Retinal pigment epithelial cell (primary cell): ENCODE measurements at regions not wholly inside any gene's neighbourhood (a gene's known extent, or its start where the extent isn't known, plus 50 kb on each side); places are given as distances from the start of the nearest gene placed in this dataset.

Experiments used
- DNase-seq: peaks from one replicate; pipeline ENCODE4 v3.0.0-alpha.2; 2010; ENCODE audit warnings: low read depth
- H3K4me3 ChIP-seq: 2 replicates; pipeline ENCODE4 v1.5.1; 2011; ENCODE audit warnings: mild to moderate bottlenecking, low read length, control low read depth, moderate library complexity
- TF ChIP-seq, protein P1 (sequence below): conservative IDR thresholded peaks from 2 replicates; pipeline ENCODE4 v1.5.1; 2011; ENCODE audit warnings: low read depth, low read length, control low read depth, inconsistent platforms

DNA sequence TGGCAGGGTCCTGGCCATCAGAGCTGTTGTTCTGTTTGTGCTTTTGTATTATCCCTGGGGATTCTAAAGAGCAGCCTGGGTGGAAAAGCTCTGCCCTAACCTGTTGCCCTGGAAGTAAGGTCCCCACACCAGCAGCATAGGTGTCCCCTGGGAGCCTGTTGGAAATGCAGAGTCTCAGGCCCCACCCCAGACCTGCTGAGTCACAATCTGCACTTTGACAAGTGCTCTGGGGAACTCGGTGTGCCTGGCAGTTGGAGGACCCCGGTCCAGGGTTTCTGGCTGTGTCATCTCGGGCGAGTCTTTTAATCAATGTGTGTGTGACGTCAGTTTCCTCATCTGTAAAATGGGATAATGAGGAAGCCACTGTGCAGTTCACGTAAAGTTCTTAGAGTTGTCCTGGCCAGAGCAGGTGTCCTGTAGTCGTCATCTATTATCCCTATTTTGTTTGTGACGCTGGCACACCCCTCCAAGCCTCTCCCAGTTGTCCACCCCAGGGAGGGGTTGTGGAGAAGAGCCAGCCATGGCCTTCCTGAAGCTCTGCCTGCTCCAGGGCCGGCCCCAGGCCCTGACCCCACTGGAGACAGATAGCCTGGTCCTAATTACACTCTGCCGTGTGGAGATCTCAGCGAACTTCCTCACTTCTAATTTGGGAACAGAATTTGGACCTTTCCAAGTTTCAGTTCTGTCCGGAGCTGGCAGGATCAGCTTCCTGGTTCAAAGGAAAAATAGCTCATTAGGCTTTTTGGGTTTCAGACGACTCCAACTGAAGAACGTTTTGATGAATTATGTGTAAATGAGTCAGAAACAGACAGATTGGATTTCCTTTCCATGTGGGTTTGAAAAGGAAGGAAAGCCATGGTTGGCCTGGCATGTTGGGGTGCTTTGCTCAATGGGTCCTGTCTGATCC, 295.7 kb upstream of the FOXF1 start:
- TF ChIP-seq, protein P1, sequence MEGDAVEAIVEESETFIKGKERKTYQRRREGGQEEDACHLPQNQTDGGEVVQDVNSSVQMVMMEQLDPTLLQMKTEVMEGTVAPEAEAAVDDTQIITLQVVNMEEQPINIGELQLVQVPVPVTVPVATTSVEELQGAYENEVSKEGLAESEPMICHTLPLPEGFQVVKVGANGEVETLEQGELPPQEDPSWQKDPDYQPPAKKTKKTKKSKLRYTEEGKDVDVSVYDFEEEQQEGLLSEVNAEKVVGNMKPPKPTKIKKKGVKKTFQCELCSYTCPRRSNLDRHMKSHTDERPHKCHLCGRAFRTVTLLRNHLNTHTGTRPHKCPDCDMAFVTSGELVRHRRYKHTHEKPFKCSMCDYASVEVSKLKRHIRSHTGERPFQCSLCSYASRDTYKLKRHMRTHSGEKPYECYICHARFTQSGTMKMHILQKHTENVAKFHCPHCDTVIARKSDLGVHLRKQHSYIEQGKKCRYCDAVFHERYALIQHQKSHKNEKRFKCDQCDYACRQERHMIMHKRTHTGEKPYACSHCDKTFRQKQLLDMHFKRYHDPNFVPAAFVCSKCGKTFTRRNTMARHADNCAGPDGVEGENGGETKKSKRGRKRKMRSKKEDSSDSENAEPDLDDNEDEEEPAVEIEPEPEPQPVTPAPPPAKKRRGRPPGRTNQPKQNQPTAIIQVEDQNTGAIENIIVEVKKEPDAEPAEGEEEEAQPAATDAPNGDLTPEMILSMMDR = no peak
- no peak for DNase-seq
- no peak overlapping the region for H3K4me3 ChIP-seq

DNA sequence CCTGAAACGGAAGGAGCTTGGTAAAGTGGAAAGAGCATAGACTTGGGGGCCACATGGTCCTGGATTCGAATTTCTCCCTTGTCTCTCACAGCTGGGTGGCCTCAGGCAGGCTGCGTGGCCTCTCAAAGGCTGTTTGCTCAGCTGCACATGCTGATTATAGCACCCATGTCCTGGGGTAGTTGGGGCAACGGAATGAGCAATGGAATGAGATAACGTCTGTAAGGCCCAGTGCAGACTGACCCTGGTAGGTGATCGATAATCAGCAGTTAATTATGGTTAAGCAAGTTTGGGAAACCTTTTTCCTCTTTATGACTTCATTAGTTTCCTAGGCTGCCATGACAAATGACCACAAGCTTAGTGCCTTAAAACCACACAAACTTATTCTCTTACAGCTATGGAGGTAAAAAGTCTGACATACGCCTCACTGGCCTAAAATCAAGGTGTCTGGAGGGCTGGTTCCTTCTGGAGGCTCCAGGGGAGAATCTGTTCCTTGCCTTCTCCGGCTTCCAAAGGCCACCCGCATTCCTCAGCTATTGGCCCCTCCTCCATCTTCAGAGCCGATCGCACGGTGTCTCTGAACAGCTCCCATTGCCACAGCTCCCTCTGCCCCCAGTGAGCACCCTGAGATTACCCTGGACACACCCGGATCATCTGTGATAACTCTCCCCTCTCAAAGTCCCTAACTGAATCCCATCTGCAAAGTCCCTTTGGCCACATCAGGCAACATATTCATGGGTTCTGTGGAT, 294.9 kb upstream of the FOXF1 start:
- no peak overlapping the region for H3K4me3 ChIP-seq
- no peak for DNase-seq
- TF ChIP-seq, protein P1 = no peak

DNA sequence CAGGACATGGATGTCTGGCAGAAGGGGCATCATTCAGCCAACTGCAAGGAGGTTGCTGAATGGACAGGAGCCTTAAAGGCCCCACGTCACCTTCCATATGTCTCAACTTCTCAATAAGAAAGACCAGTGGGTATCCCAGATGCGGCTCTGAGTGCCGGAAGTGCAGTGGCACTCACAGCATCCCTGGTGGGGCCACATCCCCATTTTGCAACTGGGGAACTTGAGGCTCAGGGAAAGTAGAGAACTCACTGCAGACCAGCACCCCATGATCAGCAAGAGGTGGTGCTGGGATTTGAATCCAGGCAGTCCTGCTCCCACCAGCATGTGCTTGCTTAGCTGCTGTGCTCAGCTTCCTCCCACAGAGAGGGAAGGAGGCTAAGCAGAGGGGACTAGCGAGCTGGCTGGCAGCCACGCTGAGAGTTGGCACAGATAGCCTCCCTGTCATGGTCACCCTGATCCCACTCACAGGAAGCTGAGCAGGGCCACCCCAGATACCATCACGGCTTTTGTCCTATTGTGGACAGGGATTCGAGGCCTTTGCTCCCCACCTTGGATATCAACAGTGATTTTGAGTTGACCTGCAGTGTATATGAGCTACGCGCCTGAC, 294.2 kb upstream of the FOXF1 start:
- TF ChIP-seq, protein P1 = no peak
- DNase-seq = no peak
- no peak overlapping the region for H3K4me3 ChIP-seq

DNA sequence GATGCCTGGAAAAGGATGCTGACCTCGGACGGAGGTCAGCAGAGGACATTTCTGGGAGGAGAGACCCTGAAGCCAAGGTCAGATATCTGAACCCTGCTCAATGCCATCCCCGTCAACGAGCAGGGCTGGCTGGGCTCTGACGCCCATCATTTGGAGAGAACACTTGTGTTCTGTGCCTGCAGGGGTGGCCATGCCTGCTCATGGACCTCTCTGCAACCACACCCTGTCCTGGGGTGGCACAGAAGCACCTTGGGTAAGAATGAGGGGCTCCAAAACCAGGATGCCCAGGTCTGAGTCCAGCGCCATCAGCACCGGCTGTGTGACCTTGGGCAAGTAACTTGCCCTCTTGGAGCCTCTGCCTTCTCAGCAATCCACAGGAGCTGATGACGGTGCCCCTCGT, 293.7 kb upstream of the FOXF1 start:
- no peak overlapping the region for H3K4me3 ChIP-seq
- DNase-seq = no peak
- TF ChIP-seq, protein P1 = no peak

DNA sequence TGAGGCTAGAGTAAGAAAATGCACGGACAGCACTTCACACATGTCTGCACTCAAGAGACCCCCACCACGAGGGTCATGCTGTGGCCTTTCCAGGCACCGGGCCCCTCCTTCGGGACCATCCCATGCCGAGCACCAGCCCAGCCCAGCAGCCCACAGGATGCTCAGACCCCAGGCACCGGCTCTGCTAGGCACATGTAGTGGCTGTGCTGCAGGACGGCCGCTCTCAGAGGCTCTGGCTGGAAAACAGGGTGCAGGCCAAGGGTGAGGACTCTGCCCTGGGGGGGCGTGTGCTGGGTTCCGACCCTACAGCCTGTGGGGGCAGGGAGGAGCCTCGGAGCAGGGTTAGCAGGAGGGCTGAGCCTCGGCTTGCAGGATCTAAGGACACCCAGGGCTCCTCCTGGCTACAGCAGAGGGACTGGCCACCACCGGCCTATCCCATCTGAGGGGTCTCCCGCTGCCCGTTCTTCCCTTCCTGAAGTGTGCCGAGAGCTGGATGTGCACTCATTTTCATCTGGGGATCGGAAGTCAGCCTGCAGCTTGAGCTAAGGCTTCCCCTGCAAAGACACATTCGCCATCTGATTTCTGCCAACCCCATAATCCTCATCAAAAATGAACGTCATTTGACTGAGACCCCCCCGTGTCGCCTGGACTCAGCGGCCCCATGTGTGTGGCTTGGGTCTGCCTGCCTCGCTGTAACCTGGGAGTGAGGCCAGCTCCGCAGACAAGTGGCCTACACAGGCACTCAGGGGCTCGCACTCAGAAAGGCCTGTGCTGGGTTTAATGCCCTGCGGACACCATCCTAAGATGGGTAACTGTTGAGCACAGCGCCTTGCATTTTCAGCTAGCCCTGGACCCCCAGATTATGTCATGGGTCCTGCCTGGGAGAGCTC, 293.1 kb upstream of the FOXF1 start:
- no peak for DNase-seq
- TF ChIP-seq, protein P1 = no peak
- H3K4me3 ChIP-seq = no peak overlapping the region

DNA sequence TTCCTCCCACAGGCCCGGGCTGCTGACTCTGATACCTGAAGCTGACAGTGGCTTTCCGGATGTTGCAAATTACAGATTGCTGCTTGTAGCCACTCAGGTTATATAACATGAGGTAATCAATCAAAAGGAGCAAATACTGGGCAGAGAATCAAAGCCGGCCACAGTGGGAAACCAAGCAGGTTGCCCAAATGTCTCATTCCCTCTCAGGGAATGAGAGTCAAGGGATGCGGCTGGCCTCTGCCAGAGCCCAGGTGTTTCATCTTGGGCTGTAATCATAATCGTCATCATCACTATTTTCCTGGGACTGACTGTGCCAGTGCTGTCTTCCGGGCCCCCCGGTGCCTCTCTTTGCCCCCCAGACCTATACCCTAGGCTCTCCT, 292.4 kb upstream of the FOXF1 start:
- H3K4me3 ChIP-seq = no peak overlapping the region
- TF ChIP-seq, protein P1 = no peak
- no peak for DNase-seq
